HG02840 (cell line): ENCODE measurements at regions not wholly inside any gene's neighbourhood (a gene's known extent, or its start where the extent isn't known, plus 50 kb on each side); places are given as distances from the start of the nearest gene placed in this dataset.
A peak's percentile ranks its signal among the peaks of the same experiment; 100 is the strongest.
"Not testable (repeated sequence)": the region's sequence is repeated elsewhere in the genome, so short reads cannot be mapped to it uniquely, and the experiment has no call there.

ENCODE experiments used
- ATAC-seq: cut with Tn5 transposase; IDR thresholded peaks from one replicate; pipeline ENCODE4 v1.9.1; 2021; ENCODE audit warnings: mild to moderate bottlenecking, moderate library complexity, moderate number of reproducible peaks; ENCODE audit not compliant: unreplicated experiment, low FRiP score

- no peak for ATAC-seq
These were observed 181.4 kb downstream of the TBX18 start for GRCh38 chr6:84582997-84583396.

- ATAC-seq = no peak
These were observed 182.7 kb downstream of the TBX18 start for GRCh38 chr6:84581494-84582259.

- ATAC-seq = no peak
These were observed 185.0 kb downstream of the TBX18 start for GRCh38 chr6:84579404-84579803.

GRCh38 chr6:84576029-84576428, 188.4 kb downstream of the TBX18 start:
- ATAC-seq = no peak

GRCh38 chr6:84575264-84575663, 189.1 kb downstream of the TBX18 start:
- ATAC-seq = peak; percentile 84

GRCh38 chr6:84569882-84570281, 194.5 kb downstream of the TBX18 start:
- no peak for ATAC-seq

- ATAC-seq = no peak
These were observed 195.4 kb downstream of the TBX18 start for GRCh38 chr6:84568971-84569370.

DNA sequence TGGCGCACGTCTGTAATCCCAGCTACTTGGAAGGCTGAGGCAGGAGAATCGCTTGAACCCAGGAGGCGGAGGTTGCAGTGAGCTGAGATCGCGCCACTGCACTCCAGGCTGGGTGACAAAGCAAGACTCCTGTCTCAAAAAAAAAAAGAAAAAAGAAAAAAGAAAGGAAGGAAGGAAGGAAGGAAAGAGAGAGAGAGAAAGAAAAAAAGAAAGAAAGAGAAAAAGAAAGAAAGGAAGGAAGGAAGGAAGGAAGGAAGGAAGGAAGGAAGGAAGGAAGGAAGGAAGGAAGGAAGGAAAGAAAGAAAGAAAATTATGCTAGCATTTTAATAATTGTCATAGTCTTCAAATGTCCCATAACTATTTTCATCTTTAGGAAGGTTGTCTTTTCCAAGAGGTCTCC, 198.7 kb downstream of the TBX18 start:
- ATAC-seq = not testable (repeated sequence)

- ATAC-seq = no peak
These were observed 203.7 kb downstream of the TBX18 start for GRCh38 chr6:84560436-84561390.

- no peak for ATAC-seq
These were observed 207.7 kb downstream of the TBX18 start for GRCh38 chr6:84556541-84557335.

- no peak for ATAC-seq
These were observed 209.7 kb downstream of the TBX18 start for GRCh38 chr6:84554706-84555105.

DNA sequence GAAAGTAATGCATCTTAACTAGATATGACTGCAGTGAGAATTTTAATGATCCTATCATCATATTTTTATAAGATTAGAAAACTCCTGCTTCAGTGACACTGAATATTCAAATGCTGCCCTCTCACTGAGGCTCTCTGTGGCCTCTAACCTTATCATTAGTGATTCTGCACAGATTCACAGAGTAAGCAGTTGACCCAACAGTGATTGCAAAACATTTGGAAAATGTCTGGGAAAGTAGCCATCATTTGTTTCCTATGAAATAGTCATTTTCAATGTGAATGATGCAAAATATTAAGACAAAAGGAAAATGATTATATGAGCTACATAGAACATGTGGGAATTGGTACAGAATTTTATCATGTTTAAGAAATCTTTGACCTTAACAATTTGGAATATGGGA, 210.3 kb downstream of the TBX18 start:
- no peak for ATAC-seq

- ATAC-seq = no peak
These were observed 210.9 kb downstream of the TBX18 start for GRCh38 chr6:84553527-84553926.

GRCh38 chr6:84551797-84552196, 212.6 kb downstream of the TBX18 start:
- ATAC-seq = no peak

DNA sequence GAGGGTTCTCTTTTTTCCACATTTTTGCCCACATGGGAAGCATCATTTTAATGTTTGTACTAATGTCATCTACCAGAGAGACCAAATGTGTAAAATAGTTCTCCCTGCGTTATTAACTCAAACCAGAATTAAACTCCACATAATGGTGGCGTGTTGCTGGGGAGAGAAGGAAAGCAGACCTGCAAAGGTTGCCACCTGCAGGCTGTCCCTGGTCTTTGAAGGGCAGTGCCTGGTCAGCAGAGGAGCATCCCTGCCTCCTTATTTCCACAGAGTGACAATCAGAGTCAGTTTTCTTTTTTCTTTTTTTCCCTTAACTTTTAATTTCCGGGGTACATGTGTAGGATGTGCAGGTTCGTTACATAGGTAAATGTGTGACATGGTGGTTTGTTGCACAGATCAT, 214.5 kb downstream of the TBX18 start:
- no peak for ATAC-seq

GRCh38 chr6:84547341-84547801, 217.0 kb downstream of the TBX18 start:
- ATAC-seq = no peak

DNA sequence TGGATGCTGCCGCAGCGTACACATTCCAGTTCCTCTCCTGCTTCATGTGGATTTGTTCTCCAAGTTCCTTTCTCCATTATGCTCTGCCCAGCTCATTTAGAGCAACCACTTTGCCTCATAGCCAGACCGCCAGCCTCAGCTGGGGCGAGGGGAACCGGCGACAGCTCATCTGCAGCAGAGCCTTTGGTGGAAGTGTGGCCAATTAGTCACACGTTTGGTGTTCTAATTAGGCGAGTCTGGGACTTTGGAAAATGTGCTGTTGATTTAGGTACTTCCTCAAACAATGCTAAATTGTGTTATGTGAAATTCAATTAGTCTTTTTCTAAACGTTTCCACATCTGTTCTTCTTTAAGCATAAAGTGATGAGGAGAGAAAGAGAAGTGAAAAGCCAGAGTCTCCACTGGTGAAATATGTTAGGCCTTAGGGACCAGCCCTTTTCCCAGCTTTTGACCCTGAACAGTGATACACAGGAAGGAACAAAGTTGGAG, 217.9 kb downstream of the TBX18 start:
- ATAC-seq = no peak

- no peak for ATAC-seq
These were observed 225.1 kb downstream of the TBX18 start for GRCh38 chr6:84539122-84539856.

- no peak for ATAC-seq
These were observed 227.3 kb downstream of the TBX18 start for GRCh38 chr6:84536885-84537638.
